Adrenal gland (tissue), 9 donors: ENCODE measurements at regions not wholly inside any gene's neighbourhood (a gene's known extent, or its start where the extent isn't known, plus 50 kb on each side); places are given as distances from the start of the nearest gene placed in this dataset.

ENCODE experiments used
- DNase-seq, 7 donors: peaks; one replicate each; pipeline ENCODE4 v3.0.0-alpha.2; 2019 to 2020
- H3K27ac ChIP-seq, 5 donors: fragments of 200-600 bp; sonication (generic) in 4 of 5; 1 replicate in 3 of 5; 2 replicates in 2 of 5; pipeline versions ENCODE4 v1.5.1 to v1.8.0; 2016 to 2020; ENCODE audit warnings: mild to moderate bottlenecking in 1 of 5
- H3K27me3 ChIP-seq: fragments of 200-600 bp; 2 replicates; pipeline ENCODE4 v1.8.0; 2021
- H3K36me3 ChIP-seq, 2 donors: fragments of 200-600 bp; replicated peaks in 1 of 2; 1 replicate in 1 of 2; 2 replicates in 1 of 2; pipeline versions ENCODE4 v1.5.1 to v1.8.0; 2018 to 2022
- H3K4me1 ChIP-seq, 2 donors: fragments of 200-600 bp; replicated peaks in 1 of 2; 1 replicate in 1 of 2; 2 replicates in 1 of 2; pipeline versions ENCODE4 v1.5.1 to v1.8.0; 2018 to 2021
- H3K4me3 ChIP-seq, 4 donors: fragments of 200-600 bp; sonication (generic) in 3 of 4; one replicate each; pipeline ENCODE4 v1.5.1; 2016 to 2018
- H3K9me3 ChIP-seq, 3 donors: fragments of 200-600 bp; sonication (generic) in 1 of 3; replicated peaks in 1 of 3; 1 replicate in 2 of 3; 2 replicates in 1 of 3; pipeline versions ENCODE4 v1.5.1 to v1.8.0; 2016 to 2021
- POLR2A ChIP-seq, 2 donors: fragments of 450-650 bp; IDR thresholded peaks; one replicate each; pipeline ENCODE4 v1.6.1; 2017; ENCODE audit warnings: antibody characterized with exemption in 2 of 2, mild to moderate bottlenecking in 2 of 2, moderate library complexity in 1 of 2
- WGBS, 4 donors: extraction: QIAGEN DNeasy Blood & Tissue Kit in 2 of 4; methylation state at CpG; one replicate each; pipeline versions ENCODE4 v1.1.5 to v1.1.7; 2013 to 2017; 5-methylcytosine and 5-hydroxymethylcytosine counted together
- intact Hi-C, 2 donors: fragments of 100-400 bp; cut with DNase I; formaldehyde crosslinking; loops; one replicate each; pipeline versions ENCODE4 v1.14.1 to v1.15.0; 2022 to 2023
- small RNA-seq, 2 donors: library from RNA; depleted of rRNA; stranded (forward); fragments of <200 nt; gene quantifications; one replicate each; pipeline ENCODE3, GENCODE V24; 2016
- TF ChIP-seq, protein P1 (sequence below), 6 experiments: fragments of 450-650 bp in 4 of 6; fragments of 200-600 bp in 2 of 6; sonication (generic) in 1 of 6; IDR thresholded peaks; 1 replicate in 5 of 6; 2 replicates in 1 of 6; pipeline versions ENCODE4 v1.5.1 to v1.8.0; 2016 to 2021; ENCODE audit warnings: antibody characterized with exemption in 6 of 6, mild to moderate bottlenecking in 2 of 6, moderate library complexity in 1 of 6
- donor health status: healthy with polysubstance abuse.
- donor health status: Bipolar disorder and iron deficiency.
- donor health status: DM: yes; HTN: yes; CAD: no.
- donor health status: DM: no; HTN: no; CAD: no.
- donor health status: DM: no; HTN: no; CAD: no.

GRCh38 chr12:91240386-91241095 lies 57.9 kb upstream of the DCN start:
- H3K36me3 ChIP-seq: no peaks in the 10 kb centered on the region
- H3K4me3 ChIP-seq: no peak overlapping the region
- intact Hi-C loops: no loop called here
- DNase-seq: no peak
- H3K27ac ChIP-seq: peak overlapping the region in 1 of 5 donors; percentile 46
- peaks cover 0 to 6% (median 0%) of the 10 kb centered on the region in 3 donors for H3K9me3 ChIP-seq
- TF ChIP-seq, protein P1, sequence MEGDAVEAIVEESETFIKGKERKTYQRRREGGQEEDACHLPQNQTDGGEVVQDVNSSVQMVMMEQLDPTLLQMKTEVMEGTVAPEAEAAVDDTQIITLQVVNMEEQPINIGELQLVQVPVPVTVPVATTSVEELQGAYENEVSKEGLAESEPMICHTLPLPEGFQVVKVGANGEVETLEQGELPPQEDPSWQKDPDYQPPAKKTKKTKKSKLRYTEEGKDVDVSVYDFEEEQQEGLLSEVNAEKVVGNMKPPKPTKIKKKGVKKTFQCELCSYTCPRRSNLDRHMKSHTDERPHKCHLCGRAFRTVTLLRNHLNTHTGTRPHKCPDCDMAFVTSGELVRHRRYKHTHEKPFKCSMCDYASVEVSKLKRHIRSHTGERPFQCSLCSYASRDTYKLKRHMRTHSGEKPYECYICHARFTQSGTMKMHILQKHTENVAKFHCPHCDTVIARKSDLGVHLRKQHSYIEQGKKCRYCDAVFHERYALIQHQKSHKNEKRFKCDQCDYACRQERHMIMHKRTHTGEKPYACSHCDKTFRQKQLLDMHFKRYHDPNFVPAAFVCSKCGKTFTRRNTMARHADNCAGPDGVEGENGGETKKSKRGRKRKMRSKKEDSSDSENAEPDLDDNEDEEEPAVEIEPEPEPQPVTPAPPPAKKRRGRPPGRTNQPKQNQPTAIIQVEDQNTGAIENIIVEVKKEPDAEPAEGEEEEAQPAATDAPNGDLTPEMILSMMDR (IDR thresholded peaks at IDR 0.05): no peak
- TF ChIP-seq POLR2A (IDR thresholded peaks at IDR 0.05): no peak
- no peaks in the 10 kb centered on the region for H3K27me3 ChIP-seq
- 57 to 63% (median 59%) methylated on average over 4 of the region's 4 CpGs for WGBS, 4 donors
- peaks cover 0 to 6% of the 10 kb centered on the region in 2 donors for H3K4me1 ChIP-seq

DNA sequence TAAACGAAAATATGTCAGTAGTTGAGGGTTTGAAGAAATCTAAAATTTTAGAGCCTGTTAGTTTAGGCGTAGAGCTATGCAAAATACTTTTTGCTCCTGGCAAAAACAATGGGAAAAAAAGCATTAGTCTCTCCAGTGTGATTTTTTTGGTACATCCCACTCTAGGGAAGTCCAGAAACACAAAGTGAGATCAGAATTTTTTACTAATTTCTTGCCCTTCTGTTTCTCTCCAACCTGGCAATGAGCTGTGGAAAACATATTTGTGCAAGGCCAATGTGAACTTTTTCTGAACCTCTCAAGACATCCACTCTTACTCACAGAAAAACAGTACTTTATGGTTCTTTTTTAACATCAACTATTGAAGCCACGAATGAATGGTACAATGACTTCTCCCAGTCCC lies 56.9 kb upstream of the DCN start:
- Histone ChIP-seq H3K4me1 (peaks cover 0 to 6% of the 10 kb centered on the region in 2 donors), H3K4me3 (no peak overlapping the region), H3K9me3 (peaks cover 0 to 6% (median 0%) of the 10 kb centered on the region in 3 donors), H3K36me3 (no peaks in the 10 kb centered on the region), H3K27ac (peak overlapping the region in 2 of 5 donors; percentile 21 to 46), H3K27me3 (no peaks in the 10 kb centered on the region)
- DNase-seq: peak in 1 of 7 donors; percentile 46
- WGBS, 4 donors: 31 to 52% (median 41%) methylated on average over 3 of the region's 3 CpGs
- TF ChIP-seq, protein P1 (IDR thresholded peaks at IDR 0.05): no peak
- no peak for TF ChIP-seq POLR2A (IDR thresholded peaks at IDR 0.05)
- intact Hi-C loops: no loop called here

Small RNAs in the stretch of these regions (small RNA-seq; reads per million reads assigned to genes)
- gene AC090049.2 (0 reads per million in 2 donors), gene RF02110 (0 reads per million in 2 donors)
